Duodenal mucosa (tissue), 2 donors: ENCODE measurements at regions not wholly inside any gene's neighbourhood (a gene's known extent, or its start where the extent isn't known, plus 50 kb on each side); places are given as distances from the start of the nearest gene placed in this dataset.

Experiments
- H3K27ac ChIP-seq: one replicate; pipeline ENCODE4 v1.7.0; 2013; ENCODE audit warnings: low read depth, low read length
- H3K27me3 ChIP-seq, 2 donors: one replicate each; pipeline ENCODE4 v1.7.0; 2013; ENCODE audit warnings: low read length in 2 of 2, control low read depth in 1 of 2; ENCODE audit not compliant: insufficient read depth in 2 of 2, control insufficient read depth in 1 of 2
- H3K36me3 ChIP-seq, 2 donors: one replicate each; pipeline ENCODE4 v1.7.0; 2013; ENCODE audit warnings: low read length in 2 of 2, control low read depth in 1 of 2; ENCODE audit not compliant: insufficient read depth in 2 of 2, control insufficient read depth in 1 of 2
- H3K4me1 ChIP-seq, 2 donors: one replicate each; pipeline ENCODE4 v1.7.0; 2013; ENCODE audit warnings: low read length in 2 of 2, control low read depth in 1 of 2; ENCODE audit not compliant: insufficient read depth in 2 of 2, control insufficient read depth in 1 of 2
- H3K4me3 ChIP-seq, 2 donors: one replicate each; pipeline ENCODE4 v1.7.0; 2013; ENCODE audit warnings: low read length in 2 of 2, low read depth in 1 of 2
- H3K9ac ChIP-seq, 2 donors: one replicate each; pipeline ENCODE4 v1.7.0; 2013; ENCODE audit warnings: low read length in 2 of 2, low read depth in 1 of 2
- H3K9me3 ChIP-seq, 2 donors: one replicate each; pipeline ENCODE4 v1.7.0; 2013; ENCODE audit warnings: low read length in 2 of 2, control low read depth in 1 of 2; ENCODE audit not compliant: control insufficient read depth in 1 of 2

GRCh38 chr2:147569426-147569825, 275.4 kb upstream of the ACVR2A start:
- H3K9me3 ChIP-seq, result no peaks in the 10 kb centered on the region
- no peak overlapping the region for H3K27ac ChIP-seq
- no peaks in the 10 kb centered on the region for H3K4me1 ChIP-seq
- no peak overlapping the region for H3K9ac ChIP-seq
- H3K36me3 ChIP-seq, result no peaks in the 10 kb centered on the region
- H3K4me3 ChIP-seq, result no peak overlapping the region
- no peaks in the 10 kb centered on the region for H3K27me3 ChIP-seq

GRCh38 chr2:147568109-147568508, 276.7 kb upstream of the ACVR2A start:
- Histone ChIP-seq H3K4me3 (no peak overlapping the region), H3K4me1 (no peaks in the 10 kb centered on the region), H3K36me3 (no peaks in the 10 kb centered on the region), H3K9me3 (no peaks in the 10 kb centered on the region), H3K27me3 (no peaks in the 10 kb centered on the region), H3K9ac (no peak overlapping the region), H3K27ac (no peak overlapping the region)

- no peaks in the 10 kb centered on the region for H3K9me3 ChIP-seq
- no peaks in the 10 kb centered on the region for H3K36me3 ChIP-seq
- no peak overlapping the region for H3K27ac ChIP-seq
- H3K4me1 ChIP-seq, result peaks cover 0 to 2% of the 10 kb centered on the region in 2 donors
- H3K27me3 ChIP-seq, result no peaks in the 10 kb centered on the region
- H3K4me3 ChIP-seq, result no peak overlapping the region
- H3K9ac ChIP-seq, result no peak overlapping the region
Observed at GRCh38 chr2:147567136-147567535, 277.7 kb upstream of the ACVR2A start.

- H3K9ac ChIP-seq, result no peak overlapping the region
- no peaks in the 10 kb centered on the region for H3K9me3 ChIP-seq
- H3K4me3 ChIP-seq, result no peak overlapping the region
- H3K36me3 ChIP-seq, result no peaks in the 10 kb centered on the region
- no peaks in the 10 kb centered on the region for H3K27me3 ChIP-seq
- peaks cover 7 to 19% of the 10 kb centered on the region in 2 donors for H3K4me1 ChIP-seq
- no peak overlapping the region for H3K27ac ChIP-seq
Observed at GRCh38 chr2:147560810-147561535, 283.9 kb upstream of the ACVR2A start.

DNA sequence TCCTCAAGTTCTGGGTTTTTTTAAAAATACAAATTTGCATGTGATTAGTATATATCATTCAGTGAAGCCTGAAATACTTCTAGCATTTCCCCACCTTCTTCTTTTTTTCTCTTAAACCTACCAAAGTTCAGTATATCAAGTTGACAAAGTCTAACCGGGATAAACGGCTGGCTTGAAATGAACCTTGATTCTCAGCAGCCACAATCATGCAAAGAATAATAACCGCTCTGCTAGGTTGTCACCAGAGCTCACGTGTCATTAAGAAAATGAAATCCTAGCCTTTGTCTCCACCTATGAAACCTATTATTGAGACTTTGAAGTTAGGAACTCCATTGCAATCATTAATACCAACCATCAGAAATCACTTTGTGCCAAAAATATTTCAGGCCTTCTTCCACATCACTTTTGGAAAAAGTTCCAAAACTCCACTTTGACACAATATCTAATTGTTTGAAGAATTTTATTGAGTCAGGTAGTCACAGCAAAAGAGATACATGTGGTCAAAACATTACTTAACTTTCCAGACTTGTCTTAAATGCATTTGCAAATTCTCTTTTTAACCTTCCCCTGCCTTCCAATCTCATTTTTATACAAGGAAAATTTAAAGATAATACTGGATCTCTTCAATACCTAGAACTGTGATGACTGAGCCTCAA, 285.6 kb upstream of the ACVR2A start:
- no peak overlapping the region for H3K27ac ChIP-seq
- H3K9ac ChIP-seq, result no peak overlapping the region
- no peaks in the 10 kb centered on the region for H3K27me3 ChIP-seq
- peaks cover 7 to 19% of the 10 kb centered on the region in 2 donors for H3K4me1 ChIP-seq
- H3K9me3 ChIP-seq, result no peaks in the 10 kb centered on the region
- H3K36me3 ChIP-seq, result no peaks in the 10 kb centered on the region
- H3K4me3 ChIP-seq, result peak overlapping the region; percentile 1 to 30

DNA sequence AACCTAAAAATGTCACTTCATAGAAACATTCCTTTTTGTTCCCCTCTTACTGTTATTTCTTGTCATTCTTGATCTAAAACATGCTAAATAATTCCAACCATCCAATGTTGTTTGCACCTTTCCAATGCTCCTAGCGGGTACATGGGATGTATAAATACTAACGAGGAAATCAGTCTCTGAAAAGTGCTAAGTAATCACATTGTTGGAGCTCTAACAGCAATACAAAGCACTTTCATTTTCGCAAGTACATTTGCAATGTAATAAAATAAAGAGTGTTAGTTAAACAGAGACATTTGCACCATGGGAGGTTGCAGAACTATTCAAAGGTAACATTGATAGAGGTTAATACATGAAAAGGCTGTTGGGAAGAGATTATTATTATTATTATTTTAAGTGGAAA, 286.2 kb upstream of the ACVR2A start:
- peak overlapping the region; percentile 1 to 30 for H3K4me3 ChIP-seq
- H3K36me3 ChIP-seq, result no peaks in the 10 kb centered on the region
- no peak overlapping the region for H3K27ac ChIP-seq
- H3K27me3 ChIP-seq, result no peaks in the 10 kb centered on the region
- peaks cover 7 to 19% of the 10 kb centered on the region in 2 donors for H3K4me1 ChIP-seq
- no peak overlapping the region for H3K9ac ChIP-seq
- H3K9me3 ChIP-seq, result no peaks in the 10 kb centered on the region

DNA sequence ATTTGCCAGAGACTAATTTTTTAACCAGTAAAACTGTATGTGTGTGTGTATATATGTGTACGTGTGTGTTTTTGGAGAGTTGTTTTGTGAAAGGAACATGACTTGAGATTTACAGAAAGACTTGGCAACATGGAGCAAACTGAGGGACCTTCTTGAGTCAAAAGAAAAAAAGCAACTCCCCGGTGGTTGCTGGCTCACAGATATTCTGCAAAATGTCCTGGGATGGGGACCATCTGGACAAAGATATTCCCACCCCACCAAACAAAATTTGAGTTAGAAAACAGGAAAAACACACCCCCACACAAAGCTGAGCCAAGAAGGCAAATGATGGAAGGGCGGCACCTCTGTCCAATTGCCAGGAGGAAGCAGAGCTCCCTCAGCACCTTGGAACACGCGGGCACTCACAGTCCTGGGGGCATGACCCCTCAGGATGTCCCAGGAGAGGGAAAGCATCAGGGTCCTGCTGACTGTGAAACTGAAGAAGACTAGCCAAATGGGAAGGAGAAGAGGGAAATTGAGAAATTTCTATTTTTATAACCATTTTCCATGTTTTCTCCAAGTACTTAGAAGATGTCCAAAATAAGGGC, 290.2 kb upstream of the ACVR2A start:
- Histone ChIP-seq H3K27ac (no peak overlapping the region), H3K4me1 (peaks cover 7 to 8% of the 10 kb centered on the region in 2 donors), H3K27me3 (no peaks in the 10 kb centered on the region), H3K36me3 (no peaks in the 10 kb centered on the region), H3K4me3 (no peak overlapping the region), H3K9me3 (no peaks in the 10 kb centered on the region), H3K9ac (no peak overlapping the region)

GRCh38 chr2:147553775-147554271, 291.0 kb upstream of the ACVR2A start:
- no peaks in the 10 kb centered on the region for H3K9me3 ChIP-seq
- no peaks in the 10 kb centered on the region for H3K27me3 ChIP-seq
- H3K4me3 ChIP-seq, result no peak overlapping the region
- H3K9ac ChIP-seq, result no peak overlapping the region
- H3K4me1 ChIP-seq, result peaks cover 6 to 8% of the 10 kb centered on the region in 2 donors
- no peak overlapping the region for H3K27ac ChIP-seq
- no peaks in the 10 kb centered on the region for H3K36me3 ChIP-seq

- Histone ChIP-seq H3K27me3 (no peaks in the 10 kb centered on the region), H3K36me3 (no peaks in the 10 kb centered on the region), H3K4me1 (no peaks in the 10 kb centered on the region), H3K9ac (no peak overlapping the region), H3K27ac (no peak overlapping the region), H3K4me3 (no peak overlapping the region), H3K9me3 (no peaks in the 10 kb centered on the region)
Observed at GRCh38 chr2:147550995-147551731, 293.7 kb upstream of the ACVR2A start.

DNA sequence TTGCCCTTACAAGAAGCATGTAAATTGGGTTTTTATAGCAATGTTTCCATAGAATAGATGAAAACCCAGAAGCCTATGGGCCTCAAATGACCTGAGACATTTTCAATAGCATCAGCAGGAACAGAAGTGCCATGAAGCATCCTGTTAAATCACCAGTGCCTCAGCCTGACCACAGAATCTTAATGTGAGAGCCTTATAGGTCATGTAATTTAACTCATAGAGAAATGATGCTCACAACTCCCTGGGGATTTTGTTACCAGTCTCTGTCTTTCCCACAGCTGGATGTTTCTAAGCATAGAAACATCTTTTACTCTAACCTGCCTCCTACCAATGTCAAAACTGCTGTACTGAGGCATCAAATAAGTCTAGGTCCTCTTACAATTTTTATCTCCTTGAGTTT, 295.8 kb upstream of the ACVR2A start:
- H3K9ac ChIP-seq, result no peak overlapping the region
- H3K4me3 ChIP-seq, result no peak overlapping the region
- H3K9me3 ChIP-seq, result no peaks in the 10 kb centered on the region
- H3K27me3 ChIP-seq, result no peaks in the 10 kb centered on the region
- H3K27ac ChIP-seq, result no peak overlapping the region
- H3K36me3 ChIP-seq, result no peaks in the 10 kb centered on the region
- no peaks in the 10 kb centered on the region for H3K4me1 ChIP-seq
